Kidney (tissue), 13 donors: ENCODE measurements at regions not wholly inside any gene's neighbourhood (a gene's known extent, or its start where the extent isn't known, plus 50 kb on each side); places are given as distances from the start of the nearest gene placed in this dataset.

ENCODE experiments used
- DNase-seq, 5 donors: peaks; one replicate each; pipeline ENCODE4 v3.0.0-alpha.2; 2013 to 2020
- FAIRE-seq: peaks from 2 replicates; lab custom pipeline; 2012; peaks lifted over from hg19 to GRCh38; lab: Jason Lieb, UNC
- H3K27ac ChIP-seq, 2 donors: one replicate each; pipeline ENCODE4 v1.7.0; 2013; ENCODE audit warnings: low read depth in 2 of 2, low read length in 2 of 2, inconsistent platforms in 1 of 2
- H3K27me3 ChIP-seq: one replicate; pipeline ENCODE4 v1.7.1; 2013; ENCODE audit warnings: low read length, inconsistent platforms; ENCODE audit not compliant: control insufficient read depth, insufficient read depth
- H3K36me3 ChIP-seq, 3 donors: one replicate each; pipeline versions ENCODE4 v1.7.0 to v1.7.1; 2013; ENCODE audit warnings: low read length in 3 of 3, control low read depth in 1 of 3, inconsistent platforms in 1 of 3; ENCODE audit not compliant: insufficient read depth in 3 of 3, control insufficient read depth in 2 of 3
- H3K4me1 ChIP-seq, 3 donors: one replicate each; pipeline versions ENCODE4 v1.7.0 to v1.7.1; 2013; ENCODE audit warnings: low read length in 3 of 3, inconsistent platforms in 1 of 3, low read depth in 1 of 3; ENCODE audit not compliant: control insufficient read depth in 2 of 3, insufficient read depth in 2 of 3
- H3K4me3 ChIP-seq, 3 donors: one replicate each; pipeline versions ENCODE4 v1.7.0 to v1.8.1; 2013; ENCODE audit warnings: low read length in 3 of 3, control low read depth in 1 of 3, inconsistent platforms in 1 of 3
- H3K9ac ChIP-seq, 3 donors: one replicate each; pipeline versions ENCODE4 v1.7.0 to v1.7.1; 2013; ENCODE audit warnings: low read length in 3 of 3, control low read depth in 1 of 3, inconsistent platforms in 1 of 3
- H3K9me3 ChIP-seq, 3 donors: one replicate each; pipeline versions ENCODE4 v1.7.0 to v1.7.1; 2013; ENCODE audit warnings: low read length in 3 of 3, control low read depth in 1 of 3, inconsistent platforms in 1 of 3; ENCODE audit not compliant: control insufficient read depth in 2 of 3, insufficient read depth in 1 of 3
- CTCF ChIP-seq: IDR thresholded peaks from 3 replicates; pipeline ENCODE4 v1.5.1; 2012; ENCODE audit warnings: mild to moderate bottlenecking, moderate library complexity, borderline replicate concordance; ENCODE audit not compliant: insufficient read depth; ENCODE audit errors: extremely low read depth
- intact Hi-C: fragments of 100-400 bp; cut with DNase I; formaldehyde crosslinking; loops from one replicate; pipeline ENCODE4 v1.11.1; 2022
- donor health status: control.
- donor health status: control.
- donor health status: control.
- donor health status: control.
- donor health status: control.
- donor health status: DM: yes; HTN: yes; CAD: no.
- donor health status: Normal renal cell carcinoma (clear cell type).

DNA sequence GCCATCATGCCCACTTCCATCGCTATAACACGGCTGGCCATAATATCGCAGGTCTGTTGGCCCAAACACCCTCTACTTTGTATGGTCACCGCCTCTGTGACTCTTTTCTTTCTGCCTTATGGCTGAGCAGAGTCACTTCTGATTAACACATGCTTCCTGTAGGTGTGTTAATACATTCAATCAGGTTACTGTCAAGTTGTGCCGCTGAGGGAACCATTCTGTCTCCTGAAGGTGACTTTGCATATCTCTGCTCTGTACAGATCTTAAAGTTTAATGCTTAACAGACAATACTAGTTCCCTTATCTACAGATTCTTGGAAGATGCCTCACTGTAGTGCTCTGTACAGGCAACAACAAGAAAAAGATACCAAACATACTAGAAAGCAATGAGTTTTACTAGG lies 393.1 kb downstream of the CADM1 start:
- FAIRE-seq = no peak

DNA sequence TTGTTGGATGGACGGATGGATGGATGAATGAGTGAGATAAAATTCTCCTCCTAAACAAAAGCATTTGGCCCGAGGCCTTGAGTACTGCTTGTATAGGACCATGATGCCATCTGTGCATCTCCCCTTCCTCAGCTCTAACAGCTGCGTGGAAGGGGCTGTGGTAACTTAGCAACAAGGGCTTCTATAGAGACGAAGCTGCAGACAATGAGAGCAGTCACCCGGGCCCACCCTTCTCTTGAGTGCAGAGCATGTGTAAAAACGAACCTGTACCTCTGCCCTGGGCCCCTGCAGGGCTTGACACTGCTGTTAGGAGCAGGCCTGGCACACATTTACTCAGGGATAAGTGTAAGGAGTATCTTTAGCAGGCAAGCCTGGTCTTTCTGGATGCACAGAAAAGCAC lies 391.5 kb downstream of the CADM1 start:
- Histone ChIP-seq H3K4me3 (no peak overlapping the region), H3K9me3 (no peaks in the 10 kb centered on the region), H3K9ac (no peak overlapping the region), H3K36me3 (no peaks in the 10 kb centered on the region), H3K27ac (no peak overlapping the region), H3K27me3 (no peaks in the 10 kb centered on the region), H3K4me1 (no peaks in the 10 kb centered on the region)
- TF ChIP-seq CTCF = no peak
- DNase-seq = no peak
- FAIRE-seq = no peak
- intact Hi-C loops = no loop called here

More for the DNA sequence above, 393.1 kb downstream of the CADM1 start:
- Histone ChIP-seq H3K9ac (no peak overlapping the region), H3K4me3 (no peak overlapping the region), H3K4me1 (no peaks in the 10 kb centered on the region), H3K36me3 (no peaks in the 10 kb centered on the region), H3K9me3 (no peaks in the 10 kb centered on the region), H3K27me3 (no peaks in the 10 kb centered on the region), H3K27ac (no peak overlapping the region)
- no peak for DNase-seq
- intact Hi-C loops = no loop called here
- no peak for TF ChIP-seq CTCF

DNA sequence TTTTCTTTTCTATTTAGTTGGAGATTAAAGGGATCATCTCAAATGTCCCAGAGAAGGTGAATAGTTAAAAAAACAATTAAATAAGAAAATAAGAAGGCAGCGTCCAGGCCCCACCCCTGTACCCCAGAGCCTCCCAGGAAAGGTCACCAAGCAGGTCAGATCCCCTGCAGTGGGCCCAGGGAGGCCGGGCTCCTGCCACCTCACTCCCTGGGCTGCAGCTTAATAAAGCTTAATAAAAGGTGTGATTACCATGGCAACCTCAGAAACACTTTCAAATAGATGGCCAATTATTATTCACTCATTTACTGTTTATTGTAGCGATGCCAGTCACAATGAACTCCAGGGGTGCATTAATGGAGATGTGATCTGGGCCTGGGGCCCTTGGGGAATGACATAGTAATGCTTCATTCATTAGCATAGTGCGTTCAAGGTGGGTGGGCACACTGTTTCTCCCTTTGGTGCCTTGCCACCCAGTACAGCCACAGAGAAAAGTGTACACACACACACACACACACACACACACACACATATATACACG lies 386.2 kb downstream of the CADM1 start:
- no peaks in the 10 kb centered on the region for H3K36me3 ChIP-seq
- intact Hi-C loops = no loop called here
- no peaks in the 10 kb centered on the region for H3K27me3 ChIP-seq
- no peak overlapping the region for H3K27ac ChIP-seq
- no peak overlapping the region for H3K9ac ChIP-seq
- no peak overlapping the region for H3K4me3 ChIP-seq
- no peaks in the 10 kb centered on the region for H3K9me3 ChIP-seq
- no peak for FAIRE-seq
- no peak for TF ChIP-seq CTCF
- DNase-seq = no peak
- no peaks in the 10 kb centered on the region for H3K4me1 ChIP-seq

DNA sequence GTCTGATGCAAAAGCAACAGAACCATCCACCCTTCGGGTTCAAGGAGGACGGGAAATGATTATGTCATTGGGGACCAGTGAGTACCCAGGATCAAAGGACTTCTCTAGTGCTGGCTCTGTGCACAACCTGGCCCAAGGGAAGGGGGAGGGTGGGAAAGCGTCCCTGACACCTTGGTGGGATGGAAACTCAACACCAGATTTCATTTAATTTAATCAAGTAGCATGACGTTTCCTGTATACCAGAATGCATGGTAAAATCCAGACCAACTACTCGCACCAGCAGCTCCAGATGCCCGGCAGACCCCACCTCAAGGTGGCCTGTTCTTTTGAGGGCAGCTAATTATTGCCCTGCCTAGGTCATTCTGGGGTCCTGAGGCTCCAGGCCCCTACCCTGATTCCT lies 385.1 kb downstream of the CADM1 start:
- no peaks in the 10 kb centered on the region for H3K4me1 ChIP-seq
- H3K9ac ChIP-seq = no peak overlapping the region
- intact Hi-C loops = no loop called here
- no peak overlapping the region for H3K27ac ChIP-seq
- no peaks in the 10 kb centered on the region for H3K36me3 ChIP-seq
- no peaks in the 10 kb centered on the region for H3K9me3 ChIP-seq
- no peak overlapping the region for H3K4me3 ChIP-seq
- TF ChIP-seq CTCF = no peak
- no peaks in the 10 kb centered on the region for H3K27me3 ChIP-seq
- FAIRE-seq = no peak
- DNase-seq = peak in 2 of 5 donors; percentile 48 to 52
